GM12865 (cell line): ENCODE measurements at regions not wholly inside any gene's neighbourhood (a gene's known extent, or its start where the extent isn't known, plus 50 kb on each side); places are given as distances from the start of the nearest gene placed in this dataset.

Experiments used
- DNase-seq: peaks from one replicate; pipeline ENCODE4 v3.0.0; 2010; ENCODE audit warnings: low read depth
- H3K4me3 ChIP-seq: 2 replicates; pipeline ENCODE4 v1.5.1; 2011; ENCODE audit warnings: mild to moderate bottlenecking, low read depth, low read length, control low read depth
- CTCF ChIP-seq: IDR thresholded peaks from 2 replicates; pipeline ENCODE4 v1.5.1; 2011; ENCODE audit warnings: low read length, control low read depth, low read depth, inconsistent platforms; ENCODE audit not compliant: insufficient read depth; ENCODE audit errors: missing control alignments

- no peak overlapping the region for H3K4me3 ChIP-seq
- TF ChIP-seq CTCF = no peak
Measured at GRCh38 chr7:42627626-42628025, 284.2 kb downstream of the C7orf25 start.

GRCh38 chr7:42627101-42627500 lies 284.8 kb downstream of the C7orf25 start:
- no peak overlapping the region for H3K4me3 ChIP-seq
- no peak for DNase-seq
- TF ChIP-seq CTCF = no peak

More at GRCh38 chr7:42627626-42628025, 284.2 kb downstream of the C7orf25 start:
- DNase-seq = no peak

GRCh38 chr7:42625421-42625820 lies 286.4 kb downstream of the C7orf25 start:
- H3K4me3 ChIP-seq = no peak overlapping the region
- no peak for TF ChIP-seq CTCF
- DNase-seq = no peak

GRCh38 chr7:42624471-42624870 lies 287.4 kb downstream of the C7orf25 start:
- no peak overlapping the region for H3K4me3 ChIP-seq
- DNase-seq = no peak
- no peak for TF ChIP-seq CTCF

GRCh38 chr7:42621543-42622219 lies 290.2 kb downstream of the C7orf25 start:
- DNase-seq = no peak
- no peak overlapping the region for H3K4me3 ChIP-seq
- no peak for TF ChIP-seq CTCF

GRCh38 chr7:42618651-42619360 lies 293.1 kb downstream of the C7orf25 start:
- no peak overlapping the region for H3K4me3 ChIP-seq
- TF ChIP-seq CTCF = no peak
- DNase-seq = no peak
